Liver (tissue), 8 donors: ENCODE measurements at regions not wholly inside any gene's neighbourhood (a gene's known extent, or its start where the extent isn't known, plus 50 kb on each side); places are given as distances from the start of the nearest gene placed in this dataset.

Experiments
- DNase-seq: peaks from one replicate; pipeline ENCODE4 v3.0.0-alpha.2; 2017; ENCODE audit warnings: low spot score
- H3K27ac ChIP-seq, 2 donors: one replicate each; pipeline ENCODE4 v1.7.0; 2013; ENCODE audit warnings: inconsistent platforms in 2 of 2, low read length in 2 of 2, control low read depth in 1 of 2, low read depth in 1 of 2, mild to moderate bottlenecking in 1 of 2
- H3K27me3 ChIP-seq, 4 donors: one replicate each; pipeline versions ENCODE4 v1.6.1 to v1.7.0; 2013; ENCODE audit warnings: low read length in 3 of 4, inconsistent platforms in 1 of 4, mild to moderate bottlenecking in 1 of 4, moderate library complexity in 1 of 4; ENCODE audit not compliant: control insufficient read depth in 4 of 4, insufficient read depth in 4 of 4
- H3K36me3 ChIP-seq, 4 donors: one replicate each; pipeline versions ENCODE4 v1.6.1 to v1.7.0; 2013; ENCODE audit warnings: low read length in 3 of 4, mild to moderate bottlenecking in 3 of 4, low read depth in 1 of 4, moderate library complexity in 1 of 4; ENCODE audit not compliant: control insufficient read depth in 4 of 4, insufficient read depth in 3 of 4
- H3K4me1 ChIP-seq, 4 donors: one replicate each; pipeline versions ENCODE4 v1.6.1 to v1.7.0; 2013; ENCODE audit warnings: low read length in 3 of 4, mild to moderate bottlenecking in 3 of 4, moderate library complexity in 1 of 4; ENCODE audit not compliant: control insufficient read depth in 4 of 4, insufficient read depth in 4 of 4
- H3K4me3 ChIP-seq, 3 donors: one replicate each; pipeline versions ENCODE4 v1.6.1 to v1.7.0; 2013; ENCODE audit warnings: low read length in 3 of 3, control low read depth in 1 of 3, low read depth in 1 of 3, mild to moderate bottlenecking in 1 of 3
- H3K9ac ChIP-seq, 2 donors: one replicate each; pipeline ENCODE4 v1.7.0; 2013; ENCODE audit warnings: low read length in 2 of 2, mild to moderate bottlenecking in 2 of 2, moderate library complexity in 2 of 2, control low read depth in 1 of 2, low read depth in 1 of 2
- H3K9me3 ChIP-seq, 4 donors: one replicate each; pipeline versions ENCODE4 v1.6.1 to v1.7.0; 2013; ENCODE audit warnings: low read length in 3 of 4; ENCODE audit not compliant: control insufficient read depth in 4 of 4
- EGR1 ChIP-seq, 2 donors: IDR thresholded peaks; 2 replicates each; pipeline ENCODE4 v1.6.1; 2016 to 2018; ENCODE audit warnings: antibody characterized with exemption in 2 of 2, low read depth in 2 of 2
- FOXA1 ChIP-seq: IDR thresholded peaks from 2 replicates; pipeline ENCODE4 v1.6.1; 2016; ENCODE audit warnings: antibody characterized with exemption
- FOXA2 ChIP-seq: IDR thresholded peaks from 2 replicates; pipeline ENCODE4 v1.6.1; 2016; ENCODE audit warnings: antibody characterized with exemption
- GABPA ChIP-seq, 2 donors: IDR thresholded peaks in 1 of 2; conservative IDR thresholded peaks in 1 of 2; 2 replicates each; pipeline ENCODE4 v1.6.1; 2016; ENCODE audit warnings: antibody characterized with exemption in 2 of 2, mild to moderate bottlenecking in 1 of 2, moderate library complexity in 1 of 2
- HNF4A ChIP-seq, 2 donors: conservative IDR thresholded peaks; 2 replicates each; pipeline ENCODE4 v1.6.1; 2016; ENCODE audit warnings: antibody characterized with exemption in 2 of 2, mild to moderate bottlenecking in 2 of 2
- HNF4G ChIP-seq: IDR thresholded peaks from 2 replicates; pipeline ENCODE4 v1.6.1; 2016; ENCODE audit warnings: antibody characterized with exemption
- JUND ChIP-seq, 2 donors: IDR thresholded peaks; 2 replicates each; pipeline ENCODE4 v1.6.1; 2016; ENCODE audit warnings: antibody characterized with exemption in 2 of 2
- MAX ChIP-seq: IDR thresholded peaks from 2 replicates; pipeline ENCODE4 v1.6.1; 2016; ENCODE audit warnings: antibody characterized with exemption
- NR2F2 ChIP-seq: IDR thresholded peaks from 2 replicates; pipeline ENCODE4 v1.6.1; 2016; ENCODE audit warnings: antibody characterized with exemption
- RAD21 ChIP-seq, 2 donors: IDR thresholded peaks; 2 replicates each; pipeline ENCODE4 v1.6.1; 2016; ENCODE audit warnings: antibody characterized with exemption in 2 of 2, mild to moderate bottlenecking in 2 of 2
- REST ChIP-seq: IDR thresholded peaks from 2 replicates; pipeline ENCODE4 v1.6.1; 2016; ENCODE audit warnings: antibody characterized with exemption, mild to moderate bottlenecking
- RXRA ChIP-seq, 2 donors: IDR thresholded peaks; 2 replicates each; pipeline ENCODE4 v1.6.1; 2017 to 2018; ENCODE audit warnings: antibody characterized with exemption in 2 of 2, mild to moderate bottlenecking in 1 of 2
- SP1 ChIP-seq: IDR thresholded peaks from 2 replicates; pipeline ENCODE4 v1.6.1; 2018; ENCODE audit warnings: antibody characterized with exemption, mild to moderate bottlenecking
- TAF1 ChIP-seq: conservative IDR thresholded peaks from 2 replicates; pipeline ENCODE4 v1.6.1; 2016; ENCODE audit warnings: antibody characterized with exemption, mild to moderate bottlenecking
- YY1 ChIP-seq: IDR thresholded peaks from 2 replicates; pipeline ENCODE4 v1.6.1; 2016; ENCODE audit warnings: antibody characterized with exemption, mild to moderate bottlenecking
- WGBS: extraction: QIAGEN DNeasy Blood & Tissue Kit; methylation state at CpG from one replicate; pipeline ENCODE4 v1.1.7; 2013; 5-methylcytosine and 5-hydroxymethylcytosine counted together
- TF ChIP-seq, protein P1 (sequence below): IDR thresholded peaks from 2 replicates; pipeline ENCODE4 v1.6.1; 2016; ENCODE audit warnings: antibody characterized with exemption
- TF ChIP-seq, protein P2 (sequence below): IDR thresholded peaks from 2 replicates; pipeline ENCODE4 v1.6.1; 2016; ENCODE audit warnings: antibody characterized with exemption
- TF ChIP-seq, protein P3 (sequence below): fragments of 150-350 bp; IDR thresholded peaks from 2 replicates; pipeline ENCODE4 v1.5.1; 2017; ENCODE audit warnings: improper control_type of control experiment, low read depth, low read length; ENCODE audit not compliant: missing input control
- donor health status: healthy.
- donor health status: healthy.
- donor health status: healthy.
- donor health status: healthy.
- donor health status: healthy.

GRCh38 chr9:29069376-29069775 is 1496.1 kb upstream of the C9orf72 start (continued):
- TF ChIP-seq REST, result no peak

GRCh38 chr9:29078063-29078666 is 1504.9 kb upstream of the C9orf72 start:
- Histone ChIP-seq H3K27me3 (no peaks in the 10 kb centered on the region), H3K9me3 (no peaks in the 10 kb centered on the region), H3K4me3 (no peak overlapping the region), H3K4me1 (no peaks in the 10 kb centered on the region), H3K36me3 (no peaks in the 10 kb centered on the region), H3K27ac (no peak overlapping the region), H3K9ac (no peak overlapping the region)
- 73% methylated on average over 3 of the region's 3 CpGs for WGBS
- DNase-seq, result no peak
- no peak for TF ChIP-seq RXRA (IDR thresholded peaks at IDR 0.05)
- no peak for TF ChIP-seq YY1
- TF ChIP-seq, protein P1, sequence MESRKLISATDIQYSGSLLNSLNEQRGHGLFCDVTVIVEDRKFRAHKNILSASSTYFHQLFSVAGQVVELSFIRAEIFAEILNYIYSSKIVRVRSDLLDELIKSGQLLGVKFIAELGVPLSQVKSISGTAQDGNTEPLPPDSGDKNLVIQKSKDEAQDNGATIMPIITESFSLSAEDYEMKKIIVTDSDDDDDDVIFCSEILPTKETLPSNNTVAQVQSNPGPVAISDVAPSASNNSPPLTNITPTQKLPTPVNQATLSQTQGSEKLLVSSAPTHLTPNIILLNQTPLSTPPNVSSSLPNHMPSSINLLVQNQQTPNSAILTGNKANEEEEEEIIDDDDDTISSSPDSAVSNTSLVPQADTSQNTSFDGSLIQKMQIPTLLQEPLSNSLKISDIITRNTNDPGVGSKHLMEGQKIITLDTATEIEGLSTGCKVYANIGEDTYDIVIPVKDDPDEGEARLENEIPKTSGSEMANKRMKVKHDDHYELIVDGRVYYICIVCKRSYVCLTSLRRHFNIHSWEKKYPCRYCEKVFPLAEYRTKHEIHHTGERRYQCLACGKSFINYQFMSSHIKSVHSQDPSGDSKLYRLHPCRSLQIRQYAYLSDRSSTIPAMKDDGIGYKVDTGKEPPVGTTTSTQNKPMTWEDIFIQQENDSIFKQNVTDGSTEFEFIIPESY, result no peak
- TF ChIP-seq GABPA (IDR thresholded peaks at IDR 0.05 in 1 of 2, conservative IDR thresholded peaks at IDR 0.05 in 1 of 2), result no peak
- TF ChIP-seq REST, result no peak
- TF ChIP-seq, protein P2, sequence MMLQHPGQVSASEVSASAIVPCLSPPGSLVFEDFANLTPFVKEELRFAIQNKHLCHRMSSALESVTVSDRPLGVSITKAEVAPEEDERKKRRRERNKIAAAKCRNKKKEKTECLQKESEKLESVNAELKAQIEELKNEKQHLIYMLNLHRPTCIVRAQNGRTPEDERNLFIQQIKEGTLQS, result no peak
- no peak for TF ChIP-seq RAD21 (IDR thresholded peaks at IDR 0.05)
- no peak for TF ChIP-seq FOXA1
- TF ChIP-seq FOXA2, result no peak
- no peak for TF ChIP-seq MAX
- TF ChIP-seq JUND (IDR thresholded peaks at IDR 0.05), result no peak
- no peak for TF ChIP-seq TAF1
- TF ChIP-seq, protein P3, sequence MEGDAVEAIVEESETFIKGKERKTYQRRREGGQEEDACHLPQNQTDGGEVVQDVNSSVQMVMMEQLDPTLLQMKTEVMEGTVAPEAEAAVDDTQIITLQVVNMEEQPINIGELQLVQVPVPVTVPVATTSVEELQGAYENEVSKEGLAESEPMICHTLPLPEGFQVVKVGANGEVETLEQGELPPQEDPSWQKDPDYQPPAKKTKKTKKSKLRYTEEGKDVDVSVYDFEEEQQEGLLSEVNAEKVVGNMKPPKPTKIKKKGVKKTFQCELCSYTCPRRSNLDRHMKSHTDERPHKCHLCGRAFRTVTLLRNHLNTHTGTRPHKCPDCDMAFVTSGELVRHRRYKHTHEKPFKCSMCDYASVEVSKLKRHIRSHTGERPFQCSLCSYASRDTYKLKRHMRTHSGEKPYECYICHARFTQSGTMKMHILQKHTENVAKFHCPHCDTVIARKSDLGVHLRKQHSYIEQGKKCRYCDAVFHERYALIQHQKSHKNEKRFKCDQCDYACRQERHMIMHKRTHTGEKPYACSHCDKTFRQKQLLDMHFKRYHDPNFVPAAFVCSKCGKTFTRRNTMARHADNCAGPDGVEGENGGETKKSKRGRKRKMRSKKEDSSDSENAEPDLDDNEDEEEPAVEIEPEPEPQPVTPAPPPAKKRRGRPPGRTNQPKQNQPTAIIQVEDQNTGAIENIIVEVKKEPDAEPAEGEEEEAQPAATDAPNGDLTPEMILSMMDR, result no peak
- TF ChIP-seq EGR1 (IDR thresholded peaks at IDR 0.05; ENCODE audit: low read depth in 2 of 2), result no peak
- TF ChIP-seq NR2F2, result no peak
- TF ChIP-seq HNF4G, result no peak
- TF ChIP-seq HNF4A (conservative IDR thresholded peaks at IDR 0.05), result no peak
- no peak for TF ChIP-seq SP1
